ENCODE measurements at regions not wholly inside any gene's neighbourhood (a gene's known extent, or its start where the extent isn't known, plus 50 kb on each side); places are given as distances from the start of the nearest gene placed in this dataset.

GRCh38 chr12:33283054-33283453, 156.6 kb downstream of the SYT10 start:
- H3K4me1 ChIP-seq (replicated peaks in 1 of 2), result no peaks in the 10 kb centered on the region
- no peak overlapping the region for H3K4me3 ChIP-seq
- 72 to 79% (median 76%) methylated on average over 1 of the region's 1 CpG for WGBS, 4 donors
- no peaks in the 10 kb centered on the region for H3K9me3 ChIP-seq (replicated peaks in 1 of 3)
- no peak overlapping the region for H3K27ac ChIP-seq
- DNase-seq, result no peak
- no peaks in the 10 kb centered on the region for H3K27me3 ChIP-seq
- H3K36me3 ChIP-seq (replicated peaks in 1 of 2), result no peaks in the 10 kb centered on the region
- intact Hi-C loops (cut with DNase I), result no loop called here
- TF ChIP-seq POLR2A (IDR thresholded peaks at IDR 0.05) (no peak), CTCF (IDR thresholded peaks at IDR 0.05) (no peak)

- intact Hi-C loops (cut with DNase I), result no loop called here
- WGBS, 4 donors, result 50 to 76% (median 63%) methylated on average over 1 of the region's 1 CpG
- no peaks in the 10 kb centered on the region for H3K36me3 ChIP-seq (replicated peaks in 1 of 2)
- no peaks in the 10 kb centered on the region for H3K27me3 ChIP-seq
- H3K9me3 ChIP-seq (replicated peaks in 1 of 3), result no peaks in the 10 kb centered on the region
- H3K4me3 ChIP-seq, result no peak overlapping the region
- no peaks in the 10 kb centered on the region for H3K4me1 ChIP-seq (replicated peaks in 1 of 2)
- no peak for DNase-seq
- no peak overlapping the region for H3K27ac ChIP-seq
- TF ChIP-seq POLR2A (IDR thresholded peaks at IDR 0.05) (no peak), CTCF (IDR thresholded peaks at IDR 0.05) (no peak)
Observed at GRCh38 chr12:33277376-33277775, 162.2 kb downstream of the SYT10 start.

- Histone ChIP-seq H3K27me3 (no peaks in the 10 kb centered on the region), H3K4me1 (replicated peaks in 1 of 2) (no peaks in the 10 kb centered on the region), H3K36me3 (replicated peaks in 1 of 2) (no peaks in the 10 kb centered on the region), H3K9me3 (replicated peaks in 1 of 3) (no peaks in the 10 kb centered on the region), H3K4me3 (no peak overlapping the region), H3K27ac (no peak overlapping the region)
- TF ChIP-seq CTCF (IDR thresholded peaks at IDR 0.05) (no peak), POLR2A (IDR thresholded peaks at IDR 0.05) (no peak)
- DNase-seq, result no peak
- intact Hi-C loops (cut with DNase I), result no loop called here
Observed at GRCh38 chr12:33267641-33268040, 172.0 kb downstream of the SYT10 start.

GRCh38 chr12:33265900-33266299, 173.7 kb downstream of the SYT10 start:
- DNase-seq, result no peak
- intact Hi-C loops (cut with DNase I), result no loop called here
- Histone ChIP-seq H3K4me1 (replicated peaks in 1 of 2) (no peaks in the 10 kb centered on the region), H3K27ac (peak overlapping the region in 1 of 5 donors; percentile 7), H3K27me3 (no peaks in the 10 kb centered on the region), H3K4me3 (no peak overlapping the region), H3K36me3 (replicated peaks in 1 of 2) (no peaks in the 10 kb centered on the region), H3K9me3 (replicated peaks in 1 of 3) (no peaks in the 10 kb centered on the region)
- 35 to 58% (median 49%) methylated on average over 2 of the region's 2 CpGs for WGBS, 4 donors
- TF ChIP-seq POLR2A (IDR thresholded peaks at IDR 0.05) (no peak), CTCF (IDR thresholded peaks at IDR 0.05) (no peak)

All from adrenal gland (tissue), 9 donors.